Posterior vena cava (tissue), 2 donors: ENCODE measurements at regions not wholly inside any gene's neighbourhood (a gene's known extent, or its start where the extent isn't known, plus 50 kb on each side); places are given as distances from the start of the nearest gene placed in this dataset.
"Not testable (repeated sequence)": the region's sequence is repeated elsewhere in the genome, so short reads cannot be mapped to it uniquely, and the experiment has no call there.

Experiments
- DNase-seq: peaks from one replicate; pipeline ENCODE4 v3.0.0-alpha.2; 2020; ENCODE audit warnings: low spot score
- intact Hi-C, 2 donors: fragments of 100-400 bp; cut with DNase I; formaldehyde crosslinking; loops; one replicate each; pipeline versions ENCODE4 v1.14.1 to v1.14.2; 2022 to 2023
- donor health status: DM: yes; HTN: yes; CAD: no.
- donor health status: DM: yes; HTN: yes; CAD: no.

DNA sequence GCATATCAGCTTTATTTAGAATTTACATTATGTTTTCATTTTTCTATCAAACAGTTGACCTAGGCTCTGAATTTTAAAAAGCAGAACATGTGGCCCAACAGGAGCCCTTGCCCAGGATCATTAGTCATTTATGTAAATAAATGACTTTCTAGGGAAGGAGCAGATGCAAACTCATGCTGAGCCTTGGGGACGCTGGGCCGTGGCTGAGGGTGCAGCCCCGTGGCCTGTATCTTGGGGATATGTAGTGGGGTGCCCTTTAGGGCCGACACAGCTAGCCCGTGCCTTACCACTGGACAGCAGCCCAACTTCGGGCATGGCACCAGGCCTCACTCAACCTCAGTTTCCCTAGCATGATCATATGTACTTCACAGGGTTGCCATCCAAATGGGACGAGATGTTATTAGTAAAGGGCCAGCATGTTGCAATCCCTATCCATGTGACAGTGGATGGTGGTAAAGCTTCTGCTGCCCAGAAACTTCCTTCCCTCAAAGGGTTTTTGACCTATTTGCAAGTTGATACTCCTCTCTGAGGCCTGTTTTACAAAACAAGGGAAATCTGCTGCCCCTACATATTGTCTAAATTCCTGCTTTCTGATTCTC, 357.9 kb downstream of the ANAPC1 start:
- intact Hi-C loops, DNase-seq: not testable (repeated sequence)

DNA sequence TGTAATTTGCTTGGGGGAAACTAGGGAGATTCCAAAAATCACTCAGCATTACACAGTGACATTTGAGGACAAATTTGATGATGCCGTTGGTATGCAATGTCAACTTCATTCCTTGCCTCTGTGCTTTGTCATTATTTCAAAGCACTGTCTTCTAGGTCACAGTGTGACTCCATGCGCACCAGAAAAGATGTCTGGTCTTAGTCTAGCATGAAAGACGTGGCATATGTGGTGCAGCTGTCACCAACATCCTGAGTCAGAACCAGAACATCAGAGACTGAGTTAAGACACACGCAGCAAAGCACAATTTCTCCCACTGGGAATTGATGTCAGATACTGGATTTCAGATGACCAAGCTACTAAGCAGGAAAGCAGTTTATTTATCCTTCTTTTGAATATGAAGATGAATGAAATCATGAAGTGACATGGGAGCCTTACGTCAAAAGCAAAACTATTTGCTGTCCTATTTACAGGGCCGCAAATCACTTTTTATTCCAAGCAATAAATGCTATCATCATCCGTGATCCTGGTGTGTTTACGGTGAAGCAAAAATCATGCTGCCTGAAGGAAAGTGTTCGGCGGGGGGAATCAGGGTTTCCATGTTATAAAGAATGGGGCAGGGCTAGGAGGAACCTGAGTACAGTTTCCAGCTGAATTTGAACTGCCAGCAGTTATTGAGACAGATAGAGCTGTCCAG, 356.1 kb downstream of the ANAPC1 start:
- DNase-seq, intact Hi-C loops: not testable (repeated sequence)

DNA sequence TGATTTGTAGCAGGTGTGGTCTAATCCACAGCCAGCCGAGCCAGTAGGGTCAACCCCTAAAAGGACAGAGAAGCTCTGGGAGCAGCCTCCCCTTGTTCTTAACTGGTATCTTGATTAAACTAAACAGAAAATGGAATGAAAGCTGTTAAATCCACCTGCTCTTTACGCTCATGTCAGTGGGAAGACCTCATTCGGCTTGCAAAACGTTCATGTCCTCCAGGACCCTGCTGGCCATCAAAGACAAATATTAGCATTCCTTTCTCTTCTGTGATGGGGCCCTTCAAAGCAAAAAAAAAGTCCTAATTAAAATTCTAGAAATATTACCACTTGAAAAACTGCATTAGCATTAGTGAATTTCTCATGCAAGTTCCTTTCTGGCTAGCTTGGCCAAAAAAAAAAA, 355.0 kb downstream of the ANAPC1 start:
- intact Hi-C loops, DNase-seq: not testable (repeated sequence)

DNA sequence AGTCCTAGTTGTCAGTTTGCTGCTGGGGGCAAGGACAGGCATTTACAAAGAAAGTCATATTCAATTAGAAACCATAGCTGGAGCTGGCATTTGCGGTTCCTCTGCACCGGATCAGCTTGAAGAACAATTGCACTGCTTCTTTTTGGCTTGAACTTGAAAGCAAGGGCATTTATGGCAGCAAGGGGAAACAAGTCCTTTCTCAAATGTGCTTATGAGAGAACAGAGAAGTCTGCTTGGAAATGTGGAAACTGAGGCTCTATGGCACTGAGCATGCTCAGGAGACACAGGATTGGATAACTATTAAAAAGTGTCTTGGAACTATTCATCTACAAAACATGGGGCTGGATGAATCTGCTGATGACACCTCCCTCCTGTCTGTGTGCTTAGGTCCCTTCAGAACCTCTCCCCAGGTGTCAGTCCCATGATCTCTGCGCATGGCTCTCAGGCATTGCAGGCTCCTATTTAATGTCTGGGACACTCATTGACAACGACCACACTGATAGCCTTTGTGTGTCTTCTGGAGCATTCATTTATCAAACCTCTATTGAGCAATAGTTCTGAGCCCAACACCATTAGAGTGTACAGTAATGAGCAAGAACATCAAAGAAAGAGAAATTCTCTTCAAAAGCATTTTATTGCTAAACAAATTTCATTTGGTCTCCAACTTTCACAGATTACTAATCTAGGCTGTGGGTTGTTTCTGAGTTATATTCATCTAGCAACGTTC, 353.6 kb downstream of the ANAPC1 start:
- intact Hi-C loops, DNase-seq: not testable (repeated sequence)

DNA sequence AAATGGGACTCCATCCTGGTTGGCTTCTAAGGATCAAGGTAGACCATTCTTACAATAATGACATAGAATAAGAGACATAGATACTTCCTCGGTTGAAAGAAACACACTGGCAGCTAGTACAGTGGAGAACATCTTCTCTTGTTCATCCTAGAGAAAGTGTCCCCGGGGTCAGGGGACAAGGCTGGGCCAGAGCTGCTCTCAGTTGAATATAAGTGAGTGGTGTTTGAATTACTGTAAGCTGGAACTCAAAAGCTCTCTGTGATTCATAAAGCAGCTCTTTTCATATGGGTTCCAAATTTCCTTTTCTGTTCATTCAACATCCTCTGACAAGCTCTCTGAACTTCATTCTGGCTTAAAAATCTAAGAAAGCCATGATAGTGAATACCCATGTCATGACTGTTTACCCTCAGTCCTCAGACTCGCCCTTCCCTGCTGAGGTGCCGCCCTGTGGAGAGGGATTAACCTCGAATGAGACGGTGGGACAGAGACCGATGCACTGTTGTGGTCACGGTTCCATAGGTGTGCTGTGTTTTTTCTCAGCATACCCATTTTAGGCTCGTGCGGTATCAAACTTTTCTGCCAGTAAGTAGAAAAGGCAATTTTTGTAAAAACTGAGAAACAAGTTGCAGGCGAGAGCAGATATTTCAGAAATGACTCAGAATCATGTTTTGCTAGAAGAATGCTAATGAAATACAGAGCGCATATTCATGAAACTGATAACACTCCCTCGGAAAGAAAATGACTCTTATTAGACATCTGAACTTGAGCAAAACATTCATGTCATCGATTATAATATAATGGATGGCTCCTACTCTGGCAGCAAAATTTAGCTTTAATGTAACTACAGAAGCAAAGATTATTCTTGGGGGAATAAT, 351.1 kb downstream of the ANAPC1 start:
- DNase-seq, result not testable (repeated sequence)

DNA sequence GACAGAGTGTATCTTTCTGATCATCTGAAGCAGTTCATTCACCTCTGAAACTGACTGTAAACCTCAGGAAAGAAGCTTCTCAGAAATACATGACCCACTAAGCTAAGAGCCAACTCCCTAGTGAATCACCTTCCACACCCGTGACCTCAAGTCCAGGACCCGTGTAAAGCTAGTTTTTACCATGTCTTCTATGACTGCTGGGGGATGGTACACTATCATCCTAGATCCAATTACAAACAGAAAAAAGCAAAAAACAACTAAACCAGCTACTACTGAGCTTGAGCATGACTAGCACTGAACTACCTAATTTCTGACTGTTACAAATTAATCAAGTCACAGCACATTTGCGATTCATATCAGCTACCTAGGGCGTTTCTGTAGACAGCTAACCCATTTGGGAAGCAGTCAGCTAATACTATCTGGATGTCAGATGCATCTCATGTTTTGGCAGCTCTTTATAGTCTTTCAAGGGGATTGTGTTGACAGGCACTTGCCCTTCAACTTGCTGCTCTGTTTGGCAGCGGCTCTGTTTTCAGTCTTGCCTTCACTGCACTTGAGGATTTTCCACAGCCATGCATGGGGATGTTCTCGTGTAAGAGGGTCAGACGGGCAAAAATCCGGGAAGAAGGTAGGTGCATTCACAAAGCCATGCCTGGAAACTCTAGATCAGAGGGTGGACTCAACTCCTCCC, 350.3 kb downstream of the ANAPC1 start:
- DNase-seq, intact Hi-C loops: not testable (repeated sequence)

More for the DNA sequence above, 351.1 kb downstream of the ANAPC1 start:
- intact Hi-C loops, result not testable (repeated sequence)

DNA sequence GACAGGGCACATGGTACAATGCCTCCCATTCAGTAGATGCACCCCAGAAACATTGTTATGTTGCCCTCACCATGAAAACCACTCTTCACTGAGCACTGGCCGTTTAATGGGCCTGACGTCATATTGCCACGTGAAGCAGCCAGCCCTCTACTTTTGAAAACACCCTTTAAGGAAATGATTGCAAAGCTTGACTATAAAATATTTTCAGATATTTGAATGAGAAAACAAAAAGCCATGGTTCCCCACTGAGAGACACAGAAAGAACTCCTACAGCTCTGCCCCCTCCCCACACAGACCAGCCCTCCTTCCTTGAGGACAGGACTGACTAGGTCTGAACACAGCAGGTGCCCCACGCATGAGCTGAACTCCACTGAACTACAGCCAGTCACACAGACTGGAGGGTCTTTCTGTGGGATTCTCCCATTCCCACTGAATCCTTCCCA, 349.1 kb downstream of the ANAPC1 start:
- peak; percentile 23 for DNase-seq
- intact Hi-C loops, result no loop called here

DNA sequence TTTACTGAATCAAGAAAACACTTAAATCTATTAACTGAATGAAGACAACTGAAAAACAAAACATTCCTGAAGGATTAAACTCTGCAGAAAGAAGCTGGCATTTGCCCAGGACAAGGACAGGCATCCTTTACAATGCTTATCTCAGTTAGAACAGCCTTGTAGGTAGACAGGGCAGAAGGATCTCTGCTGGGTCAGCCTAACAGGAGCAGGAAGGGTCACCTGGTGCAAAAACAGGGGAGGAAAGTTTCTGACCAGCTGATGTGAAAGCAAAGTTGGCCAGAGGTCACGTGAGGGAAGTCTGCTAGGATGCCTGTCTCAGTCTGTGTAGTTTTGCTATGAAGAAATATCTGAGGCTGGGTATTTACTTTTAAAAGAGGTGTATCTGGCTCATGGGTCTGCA, 348.6 kb downstream of the ANAPC1 start:
- DNase-seq, result no peak
- intact Hi-C loops, result no loop called here

DNA sequence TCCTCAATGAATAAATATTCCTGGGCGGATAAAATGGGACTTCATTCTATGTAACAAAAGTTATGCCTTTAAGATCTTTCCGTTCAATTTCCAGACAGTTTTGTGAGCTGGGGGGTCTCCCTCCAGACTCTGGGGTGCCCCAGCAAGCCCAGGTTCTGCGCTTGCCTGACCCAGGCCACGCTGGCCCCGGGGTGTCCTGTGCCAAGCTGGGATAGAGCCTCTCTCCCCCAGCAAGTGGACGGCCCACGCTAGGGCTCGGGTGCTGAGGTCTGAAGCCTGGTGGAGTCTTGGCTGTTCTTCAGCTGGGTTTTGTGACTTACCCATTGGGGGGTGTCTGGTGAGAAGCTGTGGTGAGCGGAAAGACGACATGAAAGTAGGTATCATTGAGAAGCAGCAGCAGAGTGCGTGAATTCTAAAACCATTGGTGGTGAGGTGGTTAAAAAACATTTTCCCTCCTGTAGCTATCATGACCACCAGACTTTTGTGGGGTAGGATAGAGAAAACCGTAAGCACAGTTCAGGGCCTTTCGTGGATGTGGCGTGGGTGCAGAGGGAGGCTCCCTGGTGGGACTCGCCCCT, 346.8 kb downstream of the ANAPC1 start:
- intact Hi-C loops, result no loop called here
- no peak for DNase-seq

DNA sequence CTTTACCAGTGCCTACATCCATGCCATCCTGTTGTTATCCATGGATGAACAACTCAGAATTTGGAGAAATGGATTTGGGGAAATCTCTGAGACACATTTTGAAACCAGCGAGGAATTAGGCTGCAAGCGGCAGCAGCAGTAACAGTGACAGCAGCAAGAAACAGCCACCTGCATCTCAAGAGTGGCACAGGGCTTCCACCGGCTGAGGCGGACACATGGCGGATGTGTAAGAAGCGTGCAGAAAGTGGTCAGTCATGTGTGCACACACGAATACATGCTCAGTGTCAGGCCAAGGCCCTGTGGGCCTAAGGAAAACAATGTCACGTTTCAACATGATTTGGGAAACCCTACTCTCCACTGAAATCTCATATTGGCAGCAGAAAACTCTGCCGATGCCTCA, 344.0 kb downstream of the ANAPC1 start:
- intact Hi-C loops, DNase-seq: not testable (repeated sequence)

DNA sequence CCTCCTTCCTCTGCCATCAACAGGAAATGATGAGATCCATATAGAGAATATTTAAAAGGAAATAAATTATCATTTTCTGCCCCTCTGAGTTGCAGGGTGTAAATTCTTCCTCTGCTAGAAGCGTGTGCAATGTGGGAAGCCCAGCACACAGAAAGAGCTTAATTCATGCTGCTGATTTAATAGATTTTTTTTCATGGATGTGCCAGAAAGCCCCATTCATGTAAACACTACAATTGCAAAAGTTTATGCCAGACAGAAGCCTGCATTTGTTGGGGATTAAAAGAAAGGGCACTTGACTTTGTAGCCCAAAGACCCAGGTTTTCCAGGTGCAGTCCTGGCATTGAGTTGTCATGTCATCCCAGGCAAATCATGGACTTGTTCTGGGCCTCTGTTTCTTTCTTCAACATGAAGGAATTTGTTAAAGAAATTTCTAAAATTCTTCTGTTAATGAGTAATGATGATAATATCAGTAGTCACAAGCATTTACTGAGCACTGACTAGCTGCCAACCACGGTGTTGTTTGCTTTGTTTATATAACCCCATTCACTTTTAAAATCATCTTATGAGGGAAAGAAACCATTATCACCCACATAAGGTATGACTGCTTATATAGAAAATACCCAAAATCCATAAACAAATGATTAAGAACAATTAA, 341.7 kb downstream of the ANAPC1 start:
- intact Hi-C loops, DNase-seq: not testable (repeated sequence)

DNA sequence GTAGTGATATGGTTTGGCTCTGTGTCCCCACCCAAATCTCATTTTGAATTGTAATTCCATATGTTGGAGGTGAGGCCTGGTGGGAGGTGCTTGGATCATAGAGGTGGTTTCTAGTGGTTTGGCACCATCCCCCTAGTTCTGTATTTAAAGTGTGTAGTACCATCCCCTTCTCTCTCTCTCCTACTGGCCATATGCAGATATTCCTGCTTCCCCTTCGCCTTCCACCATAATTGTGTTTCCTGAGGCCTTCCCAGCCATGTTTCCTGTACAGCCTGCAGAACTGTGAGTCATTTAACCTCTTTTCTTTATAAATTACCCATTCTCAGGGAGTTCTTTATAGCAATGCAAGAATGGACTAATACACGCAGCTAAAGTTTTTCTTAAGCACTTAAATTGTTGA, 340.0 kb downstream of the ANAPC1 start:
- DNase-seq, intact Hi-C loops: not testable (repeated sequence)

DNA sequence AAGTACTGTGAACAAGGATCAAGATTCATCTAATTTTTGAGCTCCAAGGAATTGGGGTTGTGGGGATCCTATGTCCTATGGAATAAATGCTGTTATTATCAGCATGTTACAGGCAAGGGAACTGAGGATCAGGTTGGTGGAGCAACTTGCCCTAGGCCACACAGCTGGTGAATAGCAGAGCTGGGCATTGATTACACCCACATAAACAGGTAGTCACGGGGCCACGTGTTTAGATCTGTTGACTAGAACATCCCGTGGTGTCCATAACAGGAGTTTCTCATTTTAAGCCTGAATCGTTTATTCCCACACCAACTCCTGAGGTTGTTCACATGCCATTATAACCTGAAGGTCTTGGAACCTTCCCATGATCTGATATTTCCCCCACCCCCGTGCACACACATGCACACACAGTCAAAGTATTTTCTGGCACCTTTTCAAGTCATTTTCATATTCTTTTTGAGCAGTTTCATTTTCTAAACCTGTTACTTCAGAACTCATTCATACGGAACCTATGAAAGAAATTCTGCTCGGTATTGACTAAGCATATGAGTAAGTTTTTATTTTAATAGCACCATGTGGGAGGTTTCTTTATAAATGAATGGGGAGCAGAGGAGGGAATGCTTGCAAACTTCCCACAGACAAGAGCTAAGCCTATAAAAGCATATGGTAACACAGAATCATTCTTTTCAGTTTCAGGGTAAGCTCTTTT, 338.1 kb downstream of the ANAPC1 start:
- DNase-seq, intact Hi-C loops: not testable (repeated sequence)

DNA sequence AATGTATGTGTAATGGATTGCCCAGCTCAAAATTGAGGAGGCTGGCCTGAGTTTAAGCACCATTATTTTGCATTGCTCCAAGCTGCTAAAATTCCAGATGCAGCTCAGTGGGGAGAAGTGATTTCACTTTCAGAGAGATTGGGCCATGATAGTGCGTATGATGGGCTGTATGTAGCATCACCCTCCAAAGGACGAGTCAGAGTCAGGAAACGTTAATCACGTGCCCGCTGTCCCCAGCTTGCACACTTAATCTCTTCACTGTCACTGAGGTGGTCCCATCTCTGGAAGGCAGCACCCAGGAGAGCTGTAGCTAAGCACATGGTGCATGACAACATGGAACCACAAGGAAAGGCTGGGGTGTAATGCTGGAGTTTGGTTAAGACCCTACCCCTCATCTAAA, 337.4 kb downstream of the ANAPC1 start:
- not testable (repeated sequence) for DNase-seq

DNA sequence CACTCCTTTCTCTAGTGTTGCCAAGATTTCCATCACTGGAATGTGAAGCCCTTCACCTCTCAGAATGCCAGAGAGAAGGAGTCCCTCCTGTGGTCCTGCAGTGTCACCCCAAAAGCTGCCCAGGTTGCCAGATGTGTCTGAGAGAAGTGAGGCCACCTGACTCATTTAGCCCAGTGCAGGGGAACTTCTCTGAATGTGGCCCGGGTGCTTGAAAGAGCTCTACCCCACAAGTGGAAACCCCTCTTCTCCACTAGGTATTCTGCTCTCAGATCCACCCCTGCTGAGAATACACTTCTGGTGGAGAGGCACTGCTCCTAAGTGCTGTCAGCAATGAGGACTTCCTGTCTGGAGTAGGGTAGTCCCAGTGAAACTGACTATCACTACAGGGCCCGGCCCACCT, 334.8 kb downstream of the ANAPC1 start:
- DNase-seq, result not testable (repeated sequence)

More for the DNA sequence above, 337.4 kb downstream of the ANAPC1 start:
- intact Hi-C loops, result not testable (repeated sequence)

DNA sequence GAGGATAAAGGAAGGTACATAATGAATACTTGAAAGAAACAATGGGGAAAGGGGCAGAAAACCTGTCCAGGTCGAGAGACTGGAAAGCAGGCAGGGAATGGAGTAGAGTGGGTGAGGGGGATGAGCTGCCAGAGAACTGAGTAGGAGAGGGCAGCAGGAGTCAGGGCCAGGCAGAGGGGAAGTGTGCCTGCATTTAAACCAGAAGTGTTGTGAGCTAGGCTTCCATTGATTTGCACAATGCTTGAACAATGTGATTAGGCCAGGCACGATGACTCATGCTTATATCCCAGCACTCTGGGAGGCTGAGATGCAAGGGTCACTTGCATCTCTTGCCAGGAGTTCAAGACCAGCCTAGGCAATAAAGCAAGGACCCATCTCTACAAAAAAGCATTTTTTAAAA, 332.6 kb downstream of the ANAPC1 start:
- DNase-seq, intact Hi-C loops: not testable (repeated sequence)

More for the DNA sequence above, 334.8 kb downstream of the ANAPC1 start:
- intact Hi-C loops, result not testable (repeated sequence)

DNA sequence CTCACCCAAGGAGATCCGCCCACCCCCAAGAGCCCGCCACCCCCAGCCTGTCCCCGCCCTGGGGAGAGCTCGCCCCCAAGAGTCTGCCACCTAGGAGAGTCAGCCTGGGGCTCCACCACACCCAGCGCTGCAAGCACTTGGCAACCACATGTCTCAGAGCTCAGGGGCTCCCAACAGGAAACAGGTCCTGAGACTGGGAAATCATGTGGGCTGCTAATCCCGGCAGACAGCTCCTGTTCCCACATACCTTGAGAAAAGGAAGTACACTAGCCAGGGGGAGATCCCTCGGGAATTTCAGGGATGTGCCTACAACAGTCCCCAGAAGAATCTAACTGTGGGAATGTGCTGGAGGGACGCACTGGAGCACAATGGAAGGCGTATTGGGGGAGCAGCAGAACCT, 331.4 kb downstream of the ANAPC1 start:
- DNase-seq, intact Hi-C loops: not testable (repeated sequence)
